B cell (primary cell): ENCODE measurements at regions not wholly inside any gene's neighbourhood (a gene's known extent, or its start where the extent isn't known, plus 50 kb on each side); places are given as distances from the start of the nearest gene placed in this dataset.

Experiments
- ATAC-seq: fragments of 200-7000 bp; cut with Tn5 transposase; one replicate; pipeline ENCODE4 v1.10.0; 2021; ENCODE audit warnings: low read depth, mild to moderate bottlenecking, moderate number of reproducible peaks, moderate library complexity
- CTCF ChIA-PET: fragments of 350-600 bp; sonication (Branson Sonifier 250); formaldehyde crosslinking; loops from one replicate; lab custom pipeline; 2021; ENCODE audit warnings: antibody characterized with exemption, inconsistent platforms; lab: Charles Lee
- POLR2A ChIA-PET: fragments of 350-600 bp; sonication (Branson Sonifier 250); formaldehyde crosslinking; loops from one replicate; lab custom pipeline; 2021; ENCODE audit warnings: antibody characterized with exemption; lab: Charles Lee
- DNase-seq: peaks from one replicate; pipeline ENCODE4 v3.0.0; 2013
- H2AFZ ChIP-seq: 2 replicates; pipeline ENCODE4 v1.6.1; 2012; ENCODE audit warnings: mild to moderate bottlenecking, low read depth, low read length; ENCODE audit not compliant: insufficient read depth, poor library complexity, severe bottlenecking
- H3K27ac ChIP-seq, 2 donors: 1 replicate in 1 of 2; 2 replicates in 1 of 2; pipeline ENCODE4 v1.5.1; 2012 to 2013; ENCODE audit warnings: low read length in 2 of 2, mild to moderate bottlenecking in 2 of 2, moderate library complexity in 1 of 2
- H3K27me3 ChIP-seq, 4 experiments: fragments of 200-600 bp in 1 of 4; sonication (generic) in 1 of 4; replicated peaks in 1 of 4; 1 replicate in 2 of 4; 2 replicates in 2 of 4; pipeline versions ENCODE4 v1.6.1 to v1.7.0; 2013 to 2016; ENCODE audit warnings: low read length in 3 of 4, mild to moderate bottlenecking in 2 of 4, mixed read lengths in 1 of 4, moderate library complexity in 1 of 4; ENCODE audit not compliant: insufficient read depth in 4 of 4, control insufficient read depth in 3 of 4; ENCODE audit errors: control extremely low read depth in 1 of 4
- H3K36me3 ChIP-seq, 2 experiments: replicated peaks in 1 of 2; 1 replicate in 1 of 2; 2 replicates in 1 of 2; pipeline versions ENCODE4 v1.6.1 to v1.7.1; 2013; ENCODE audit warnings: low read length in 1 of 2; ENCODE audit not compliant: insufficient read depth in 2 of 2, control insufficient read depth in 1 of 2; ENCODE audit errors: control extremely low read depth in 1 of 2, extremely low read depth in 1 of 2
- H3K4me1 ChIP-seq, 2 donors: fragments of 200-600 bp in 1 of 2; sonication (generic) in 1 of 2; 1 replicate in 1 of 2; 2 replicates in 1 of 2; pipeline versions ENCODE4 v1.5.1 to v1.6.1; 2013 to 2017; ENCODE audit warnings: low read length in 2 of 2; ENCODE audit not compliant: control insufficient read depth in 2 of 2, insufficient read depth in 2 of 2
- H3K4me2 ChIP-seq: replicated peaks from 2 replicates; pipeline ENCODE3; 2012; ENCODE audit warnings: mild to moderate bottlenecking, low read depth, low read length; ENCODE audit not compliant: poor library complexity, severe bottlenecking
- H3K4me3 ChIP-seq, 5 experiments: fragments of 200-600 bp in 1 of 5; sonication (generic) in 1 of 5; 1 replicate in 3 of 5; 2 replicates in 2 of 5; pipeline versions ENCODE4 v1.5.1 to v1.7.0; 2011 to 2016; ENCODE audit warnings: low read length in 4 of 5, mild to moderate bottlenecking in 4 of 5, low read depth in 2 of 5, control low read depth in 1 of 5, moderate library complexity in 1 of 5; ENCODE audit not compliant: insufficient read depth in 1 of 5; ENCODE audit errors: control extremely low read depth in 1 of 5, extremely low read depth in 1 of 5
- H3K79me2 ChIP-seq: fragments of 200-600 bp; sonication (generic); one replicate; pipeline ENCODE4 v1.6.0; 2016; ENCODE audit warnings: low read length; ENCODE audit not compliant: control insufficient read depth, insufficient read depth
- H3K9ac ChIP-seq: fragments of 200-600 bp; sonication (generic); 2 replicates; pipeline ENCODE4 v1.6.1; 2017; ENCODE audit warnings: mild to moderate bottlenecking, low read length, moderate library complexity
- H3K9me3 ChIP-seq, 3 donors: one replicate each; pipeline versions ENCODE4 v1.6.1 to v1.7.1; 2013; ENCODE audit warnings: low read length in 2 of 3; ENCODE audit not compliant: control insufficient read depth in 2 of 3, insufficient read depth in 1 of 3; ENCODE audit errors: control extremely low read depth in 1 of 3
- H4K20me1 ChIP-seq: 2 replicates; pipeline ENCODE4 v1.6.0; 2012; ENCODE audit warnings: mild to moderate bottlenecking, low read length; ENCODE audit not compliant: insufficient read depth, control insufficient read depth, poor library complexity, severe bottlenecking
- H3K27ac Mint-ChIP-seq: one replicate; pipeline ENCODE4 v1.8.0; 2021; ENCODE audit warnings: mixed read lengths
- H3K27me3 Mint-ChIP-seq: one replicate; pipeline ENCODE4 v1.8.0; 2021; ENCODE audit warnings: mixed read lengths
- H3K4me1 Mint-ChIP-seq: one replicate; pipeline ENCODE4 v1.8.0; 2021; ENCODE audit warnings: mixed read lengths
- H3K4me3 Mint-ChIP-seq: one replicate; pipeline ENCODE4 v1.8.0; 2021; ENCODE audit warnings: mixed read lengths
- H3K9me3 Mint-ChIP-seq: one replicate; pipeline ENCODE4 v1.8.0; 2022; ENCODE audit warnings: mixed read lengths; ENCODE audit not compliant: insufficient read depth
- CTCF ChIP-seq: fragments of 200-600 bp; IDR thresholded peaks from one replicate; pipeline ENCODE4 v1.8.0; 2022; ENCODE audit warnings: antibody characterized with exemption, mild to moderate bottlenecking
- EZH2 ChIP-seq: IDR thresholded peaks from 2 replicates; pipeline ENCODE4 v1.6.1; 2012; ENCODE audit warnings: borderline replicate concordance, low read depth, mild to moderate bottlenecking, moderate library complexity, low read length; ENCODE audit not compliant: insufficient read depth, poor library complexity, severe bottlenecking
- WGBS: methylation state at CpG from one replicate; pipeline ENCODE4 v1.1.5; 2013; ENCODE audit warnings: missing lambda C conversion rate; ENCODE audit not compliant: insufficient coverage; 5-methylcytosine and 5-hydroxymethylcytosine counted together
- intact Hi-C: fragments of 100-400 bp; cut with micrococcal nuclease; formaldehyde crosslinking; loops from one replicate; pipeline ENCODE4 v1.10.0; 2022

DNA sequence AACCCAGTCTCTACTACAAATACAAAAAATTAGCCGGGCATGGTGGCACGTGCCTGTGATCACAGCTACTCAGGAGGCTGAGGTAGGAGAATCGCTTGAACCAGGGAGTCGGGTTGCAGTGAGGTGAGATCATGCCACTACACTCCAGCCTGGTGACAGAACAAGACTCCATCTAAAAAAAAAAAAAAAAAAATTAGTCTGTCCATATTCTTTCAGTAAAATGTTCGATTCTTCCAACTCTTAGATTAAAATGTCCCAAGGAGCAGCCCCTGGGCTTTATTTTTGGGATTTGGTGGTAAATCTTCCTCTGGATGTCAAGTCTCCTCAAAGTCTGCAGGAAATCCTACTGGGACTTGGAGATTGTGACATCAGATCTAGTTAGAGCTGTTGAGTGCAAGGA is 101.0 kb upstream of the EEF1E1 start:
- CTCF ChIA-PET, result no interaction called here

DNA sequence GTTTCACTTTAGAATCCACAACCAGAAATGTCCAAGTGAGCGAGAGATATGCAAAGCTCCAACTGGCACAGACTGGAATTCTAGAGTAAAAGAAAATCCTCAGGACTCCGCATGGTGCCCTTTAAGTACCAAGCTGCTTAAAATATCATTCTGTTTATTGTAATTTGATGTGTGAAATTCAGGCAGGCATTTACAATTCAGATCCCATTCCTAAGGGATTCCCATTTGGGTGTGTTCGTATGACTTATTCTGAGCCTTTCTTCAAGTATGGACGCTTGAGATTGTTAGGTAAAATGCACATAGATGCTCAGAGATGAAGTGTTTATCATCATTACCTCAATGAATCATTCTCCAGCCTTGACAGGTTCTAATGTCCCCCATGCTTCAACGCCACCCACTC is 99.3 kb upstream of the EEF1E1 start:
- H4K20me1 ChIP-seq, result no peaks in the 10 kb centered on the region
- no peaks in the 10 kb centered on the region for H3K4me1 ChIP-seq
- H3K9me3 ChIP-seq, result no peaks in the 10 kb centered on the region
- no peak for ATAC-seq
- ChIA-PET POLR2A (no interaction called here), CTCF (no interaction called here)
- H3K4me2 ChIP-seq, result no peak overlapping the region
- intact Hi-C loops, result no loop called here
- peaks cover 0 to 2% (median 0%) of the 10 kb centered on the region in 4 experiments for H3K27me3 ChIP-seq
- no peak overlapping the region for H3K4me3 ChIP-seq
- TF ChIP-seq EZH2 (no peak), CTCF (no peak)
- no peaks in the 10 kb centered on the region for H3K79me2 ChIP-seq
- no peak overlapping the region for H3K9ac ChIP-seq
- Mint-ChIP-seq H3K4me3 (no peak overlapping the region), H3K27ac (no peak overlapping the region), H3K4me1 (no peaks in the 10 kb centered on the region), H3K27me3 (peaks cover 41% of the 10 kb centered on the region), H3K9me3 (no peaks in the 10 kb centered on the region)
- no peak for DNase-seq
- H3K27ac ChIP-seq, result no peak overlapping the region
- no peaks in the 10 kb centered on the region for H3K36me3 ChIP-seq
- H2AFZ ChIP-seq, result no peak overlapping the region
- no CpG with 5 or more reads among the region's 5 CpGs for WGBS

More for the DNA sequence above, 101.0 kb upstream of the EEF1E1 start:
- Histone ChIP-seq H3K27ac (no peak overlapping the region), H2AFZ (no peak overlapping the region), H4K20me1 (no peaks in the 10 kb centered on the region), H3K27me3 (peaks cover 0 to 2% (median 0%) of the 10 kb centered on the region in 4 experiments), H3K4me3 (no peak overlapping the region), H3K9ac (no peak overlapping the region), H3K4me1 (no peaks in the 10 kb centered on the region), H3K9me3 (no peaks in the 10 kb centered on the region), H3K4me2 (no peak overlapping the region), H3K36me3 (no peaks in the 10 kb centered on the region), H3K79me2 (no peaks in the 10 kb centered on the region)
- no CpG with 5 or more reads among the region's 5 CpGs for WGBS
- H3K27me3 Mint-ChIP-seq, result peaks cover 35% of the 10 kb centered on the region
- no peaks in the 10 kb centered on the region for H3K9me3 Mint-ChIP-seq
- no peak for DNase-seq
- TF ChIP-seq CTCF, result no peak
- TF ChIP-seq EZH2, result no peak
- no peak for ATAC-seq
- no peak overlapping the region for H3K4me3 Mint-ChIP-seq
- no peak overlapping the region for H3K27ac Mint-ChIP-seq
- POLR2A ChIA-PET, result no interaction called here
- H3K4me1 Mint-ChIP-seq, result no peaks in the 10 kb centered on the region
- intact Hi-C loops, result no loop called here
